Endothelial cell of umbilical vein (primary cell): ENCODE measurements at regions not wholly inside any gene's neighbourhood (a gene's known extent, or its start where the extent isn't known, plus 50 kb on each side); places are given as distances from the start of the nearest gene placed in this dataset.

Experiments
- CTCF ChIP-seq, 2 donors: IDR thresholded peaks; 1 replicate in 1 of 2; 2 replicates in 1 of 2; pipeline ENCODE4 v1.5.1; 2011; ENCODE audit warnings: low read length in 2 of 2, mild to moderate bottlenecking in 2 of 2, moderate library complexity in 2 of 2, control low read depth in 1 of 2, inconsistent platforms in 1 of 2, low read depth in 1 of 2; ENCODE audit not compliant: insufficient read depth in 1 of 2; ENCODE audit errors: extremely low read depth in 1 of 2
- EZH2 ChIP-seq: IDR thresholded peaks from 2 replicates; pipeline ENCODE4 v1.6.1; 2012; ENCODE audit warnings: borderline replicate concordance, low read depth, mild to moderate bottlenecking, moderate library complexity, low read length, inconsistent platforms; ENCODE audit not compliant: severe bottlenecking
- JUN ChIP-seq: IDR thresholded peaks from 2 replicates; pipeline ENCODE4 v1.6.1; 2011; ENCODE audit warnings: borderline replicate concordance, low read depth; ENCODE audit not compliant: insufficient read length, insufficient read depth
- MAX ChIP-seq: IDR thresholded peaks from 2 replicates; pipeline ENCODE4 v1.6.1; 2011; ENCODE audit not compliant: insufficient read depth, insufficient read length
- POLR2A ChIP-seq: IDR thresholded peaks from 2 replicates; pipeline ENCODE4 v1.6.1; 2012; ENCODE audit warnings: low read depth, mild to moderate bottlenecking, control low read depth, low read length
- POLR2AphosphoS5 ChIP-seq: IDR thresholded peaks from 2 replicates; pipeline ENCODE4 v1.6.1; 2012; ENCODE audit warnings: low read depth, mild to moderate bottlenecking, control low read depth, low read length, moderate library complexity; ENCODE audit not compliant: insufficient read depth

- TF ChIP-seq CTCF (IDR thresholded peaks at IDR 0.05; ENCODE audit: extremely low read depth in 1 of 2, insufficient read depth in 1 of 2, low read depth in 1 of 2, low read length in 2 of 2) (no peak), POLR2A (no peak), POLR2AphosphoS5 (no peak), JUN (no peak), EZH2 (no peak), MAX (no peak)
Measured at GRCh38 chr4:81751531-81752289, 280.0 kb upstream of the RASGEF1B start.
